Mesothelial cell of epicardium (in vitro differentiated cells): ENCODE measurements at regions not wholly inside any gene's neighbourhood (a gene's known extent, or its start where the extent isn't known, plus 50 kb on each side); places are given as distances from the start of the nearest gene placed in this dataset.

Experiments used
- DNase-seq, 2 experiments: peaks; one replicate each; pipeline ENCODE4 v3.0.0; 2021; ENCODE audit warnings: low spot score in 2 of 2; ENCODE audit not compliant: unreplicated experiment in 2 of 2
- H3K27ac Mint-ChIP-seq: 2 replicates; pipeline ENCODE4 v1.8.0; 2021; ENCODE audit warnings: mixed read lengths
- H3K27me3 Mint-ChIP-seq: 2 replicates; pipeline ENCODE4 v1.8.0; 2021; ENCODE audit warnings: low read depth, mixed read lengths
- H3K36me3 Mint-ChIP-seq: 2 replicates; pipeline ENCODE4 v1.8.0; 2021; ENCODE audit warnings: mixed read lengths
- H3K4me1 Mint-ChIP-seq: 2 replicates; pipeline ENCODE4 v1.8.0; 2021; ENCODE audit warnings: mixed read lengths
- H3K4me3 Mint-ChIP-seq: 2 replicates; pipeline ENCODE4 v1.8.0; 2021; ENCODE audit warnings: mild to moderate bottlenecking, moderate library complexity, mixed read lengths
- H3K9me3 Mint-ChIP-seq: 2 replicates; pipeline ENCODE4 v1.8.0; 2021; ENCODE audit warnings: mixed read lengths
- CTCF ChIP-seq: fragments of 200-600 bp; sonication (generic); IDR thresholded peaks from one replicate; pipeline ENCODE4 v1.5.0; 2021; ENCODE audit warnings: antibody characterized with exemption; ENCODE audit not compliant: unreplicated experiment

GRCh38 chr13:55661505-55661904, 1479.2 kb upstream of the PRR20A start:
- TF ChIP-seq CTCF, result no peak
- Mint-ChIP-seq H3K36me3 (no peaks in the 10 kb centered on the region), H3K4me3 (no peak overlapping the region), H3K27me3 (peaks cover 30% of the 10 kb centered on the region), H3K27ac (no peak overlapping the region), H3K4me1 (peaks cover 6% of the 10 kb centered on the region), H3K9me3 (peaks cover 11% of the 10 kb centered on the region)
- no peak for DNase-seq

GRCh38 chr13:55664178-55664577, 1476.5 kb upstream of the PRR20A start:
- Mint-ChIP-seq H3K27me3 (peaks cover 13% of the 10 kb centered on the region), H3K4me3 (no peak overlapping the region), H3K27ac (no peak overlapping the region), H3K4me1 (peaks cover 6% of the 10 kb centered on the region), H3K36me3 (no peaks in the 10 kb centered on the region), H3K9me3 (peaks cover 11% of the 10 kb centered on the region)
- no peak for DNase-seq
- no peak for TF ChIP-seq CTCF

- no peak for DNase-seq
- Mint-ChIP-seq H3K36me3 (no peaks in the 10 kb centered on the region), H3K4me1 (peaks cover 6% of the 10 kb centered on the region), H3K27ac (no peak overlapping the region), H3K4me3 (no peak overlapping the region), H3K27me3 (no peaks in the 10 kb centered on the region), H3K9me3 (peaks cover 21% of the 10 kb centered on the region)
- no peak for TF ChIP-seq CTCF
Measured at GRCh38 chr13:55669051-55669450, 1471.7 kb upstream of the PRR20A start.

GRCh38 chr13:55673910-55674309, 1466.8 kb upstream of the PRR20A start:
- Mint-ChIP-seq H3K4me1 (peaks cover 4% of the 10 kb centered on the region), H3K4me3 (no peak overlapping the region), H3K9me3 (peaks cover 10% of the 10 kb centered on the region), H3K27ac (no peak overlapping the region), H3K36me3 (no peaks in the 10 kb centered on the region), H3K27me3 (no peaks in the 10 kb centered on the region)
- DNase-seq, result no peak
- TF ChIP-seq CTCF, result no peak

GRCh38 chr13:55682776-55683175, 1457.9 kb upstream of the PRR20A start:
- TF ChIP-seq CTCF, result no peak
- no peak overlapping the region for H3K27ac Mint-ChIP-seq
- no peak overlapping the region for H3K4me3 Mint-ChIP-seq
- no peaks in the 10 kb centered on the region for H3K9me3 Mint-ChIP-seq
- no peaks in the 10 kb centered on the region for H3K36me3 Mint-ChIP-seq
- no peaks in the 10 kb centered on the region for H3K4me1 Mint-ChIP-seq
- no peak for DNase-seq
- no peaks in the 10 kb centered on the region for H3K27me3 Mint-ChIP-seq

GRCh38 chr13:55705526-55705925, 1435.2 kb upstream of the PRR20A start:
- Mint-ChIP-seq H3K4me3 (no peak overlapping the region), H3K27me3 (no peaks in the 10 kb centered on the region), H3K9me3 (peaks cover 3% of the 10 kb centered on the region), H3K4me1 (peaks cover 17% of the 10 kb centered on the region), H3K27ac (peak overlapping the region; percentile 49), H3K36me3 (no peaks in the 10 kb centered on the region)
- no peak for DNase-seq
- TF ChIP-seq CTCF, result no peak
